ENCODE measurements at regions not wholly inside any gene's neighbourhood (a gene's known extent, or its start where the extent isn't known, plus 50 kb on each side); places are given as distances from the start of the nearest gene placed in this dataset.
"Not testable (repeated sequence)": the region's sequence is repeated elsewhere in the genome, so short reads cannot be mapped to it uniquely, and the experiment has no call there.

DNA sequence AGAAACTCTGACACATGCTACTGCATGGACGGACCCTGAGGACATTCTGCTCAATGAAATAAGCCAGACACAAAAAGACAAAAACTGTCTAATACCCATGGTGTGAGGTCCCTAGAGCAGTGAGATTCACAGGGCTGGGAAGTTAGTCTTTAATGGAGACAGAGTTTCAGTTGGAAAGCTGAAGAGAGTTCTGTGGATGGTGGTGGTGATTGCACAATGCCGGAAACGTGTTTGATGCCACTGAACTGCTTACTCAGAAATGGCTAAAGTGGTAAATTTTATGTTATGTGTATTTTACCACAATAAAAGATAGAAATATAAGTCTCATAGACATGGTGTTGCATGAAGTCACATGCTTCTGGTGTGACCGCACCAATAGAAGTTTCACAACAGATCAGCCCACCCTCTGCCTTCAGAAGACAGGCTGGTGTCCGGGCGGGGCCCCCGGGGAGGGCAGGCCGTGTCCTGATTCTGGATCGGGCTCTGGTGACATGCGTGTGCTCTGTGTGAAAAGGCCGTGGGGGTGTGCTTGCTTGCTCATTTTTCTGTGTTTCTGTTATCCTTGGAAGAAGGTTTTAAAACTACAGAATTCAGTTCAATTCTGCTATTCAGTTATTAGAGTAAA is 108.5 kb upstream of the ZNF469 start:
- DNase-seq: not testable (repeated sequence)

GRCh38 chr16:88274847-88275246 is 107.9 kb upstream of the ZNF469 start:
- no peak for DNase-seq

DNA sequence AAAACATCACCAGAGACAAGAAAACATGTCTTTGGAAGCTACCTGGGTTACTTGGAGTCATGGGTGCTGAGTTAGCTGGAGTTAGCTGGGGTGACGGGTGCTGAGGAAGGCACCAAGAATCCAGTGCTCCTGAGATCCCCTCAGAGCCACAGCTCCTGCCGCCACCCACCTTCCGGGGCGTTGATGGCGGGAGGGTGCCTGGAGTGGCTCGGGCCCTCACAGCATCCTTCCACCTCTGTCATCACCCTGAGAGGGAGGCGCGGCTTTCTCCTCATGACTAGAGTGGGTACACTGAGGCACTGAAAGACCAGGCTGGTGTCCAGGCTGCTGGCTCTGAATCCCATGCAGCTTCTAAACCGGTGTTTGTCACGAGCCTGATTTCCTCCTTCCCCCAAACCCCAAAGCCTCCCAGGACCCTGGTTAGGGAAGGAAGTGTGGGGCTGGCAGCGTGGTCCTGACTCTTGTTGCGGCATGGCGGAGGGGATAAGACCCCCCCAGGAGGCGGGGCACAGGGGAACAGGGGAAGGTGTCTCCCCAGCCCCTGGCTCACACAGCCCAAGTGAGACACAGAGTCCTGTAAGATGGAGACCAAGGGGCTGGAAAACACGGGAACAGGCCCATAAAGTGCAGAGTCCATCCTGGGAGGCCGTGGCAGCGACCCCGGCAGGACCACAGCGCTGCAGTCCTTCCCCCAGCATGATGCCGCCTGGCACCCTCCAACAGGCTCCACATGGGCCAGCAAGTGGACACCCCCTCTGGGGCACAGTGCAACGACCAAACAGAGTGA is 107.2 kb upstream of the ZNF469 start:
- not testable (repeated sequence) for DNase-seq

DNA sequence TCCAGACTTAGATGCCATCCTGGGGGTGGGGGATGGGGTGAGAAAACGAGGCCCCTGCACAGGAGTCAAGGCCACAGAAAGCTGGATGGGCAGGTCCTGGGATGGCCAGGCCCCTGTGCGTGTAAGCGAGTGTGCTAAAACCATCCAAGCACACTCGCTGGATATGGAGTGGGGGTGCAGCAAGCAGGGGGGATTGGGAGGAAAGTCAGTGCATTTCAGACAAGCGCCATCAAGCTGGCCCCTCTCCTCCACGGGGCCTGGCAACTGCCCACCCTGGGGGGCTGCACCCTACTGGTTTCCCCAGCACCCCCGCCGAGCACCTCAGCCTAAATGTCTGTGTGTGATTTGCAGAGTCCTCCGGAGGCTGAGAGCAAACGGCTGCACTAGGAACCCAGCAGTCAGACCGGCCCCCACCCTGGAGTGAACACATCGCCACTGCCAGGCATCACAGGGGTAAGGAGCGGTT is 106.6 kb upstream of the ZNF469 start:
- not testable (repeated sequence) for DNase-seq

- no peak for DNase-seq
Measured at GRCh38 chr16:88276591-88276990, 106.2 kb upstream of the ZNF469 start.

DNA sequence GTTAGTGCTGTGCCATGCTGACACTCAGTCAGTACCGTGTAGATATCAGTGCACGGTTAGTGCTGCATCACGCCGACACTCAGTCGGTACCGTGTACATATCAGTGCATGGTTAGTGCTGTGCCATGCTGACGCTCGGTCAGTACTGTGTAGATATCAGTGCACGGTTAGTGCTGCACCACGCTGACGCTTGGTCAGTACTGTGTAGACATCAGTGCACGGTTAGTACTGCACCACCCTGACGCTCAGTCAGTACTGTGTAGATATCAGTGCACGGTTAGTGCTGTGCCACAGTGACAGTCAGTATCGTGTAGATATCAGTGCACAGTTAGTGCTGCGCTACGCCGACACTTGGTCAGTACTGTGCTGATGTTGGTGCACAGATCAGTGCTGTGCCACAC is 102.8 kb upstream of the ZNF469 start:
- no peak for DNase-seq

- DNase-seq: no peak
Measured at GRCh38 chr16:88281858-88282563, 100.7 kb upstream of the ZNF469 start.

DNA sequence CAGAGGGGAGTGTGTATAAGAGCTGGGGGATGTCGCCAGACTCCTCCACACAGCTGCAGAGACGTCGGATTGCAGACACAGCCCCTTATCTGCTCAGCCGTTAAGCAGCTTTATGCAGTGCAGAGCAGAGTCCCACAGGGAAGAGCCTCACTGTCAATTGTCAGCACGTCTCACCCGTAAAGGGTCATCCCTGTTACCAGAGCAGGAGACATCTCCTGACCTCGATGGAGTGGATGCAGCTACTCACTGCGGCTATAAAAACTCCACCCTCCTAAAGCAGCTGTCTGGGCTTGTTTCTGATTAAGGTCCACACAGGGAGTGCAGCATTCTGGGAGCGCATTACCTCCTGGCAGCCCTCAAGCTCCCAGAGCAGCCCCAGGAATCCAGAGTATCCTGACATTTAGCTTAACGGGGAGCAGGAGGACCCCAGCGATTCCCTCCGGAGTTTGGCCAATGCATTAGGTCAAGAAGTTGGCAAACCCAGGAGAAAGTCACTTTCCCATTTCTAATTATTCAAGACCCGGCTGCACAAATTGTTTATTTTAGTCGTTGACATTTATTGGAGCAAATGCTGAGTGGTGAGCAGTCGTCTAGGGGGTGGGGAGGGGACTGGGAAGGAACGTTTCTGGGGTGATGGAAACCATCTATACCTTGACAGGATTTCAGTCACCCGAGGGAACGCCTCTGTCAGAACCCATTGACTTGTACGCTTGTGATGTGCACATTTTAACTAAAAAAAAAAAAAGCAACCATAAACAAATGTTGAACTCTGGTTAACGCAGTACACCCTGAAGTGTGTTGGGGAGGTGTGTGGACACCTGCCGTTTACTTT is 100.0 kb upstream of the ZNF469 start:
- DNase-seq: no peak

- no peak for DNase-seq
Measured at GRCh38 chr16:88283596-88283995, 99.2 kb upstream of the ZNF469 start.

DNA sequence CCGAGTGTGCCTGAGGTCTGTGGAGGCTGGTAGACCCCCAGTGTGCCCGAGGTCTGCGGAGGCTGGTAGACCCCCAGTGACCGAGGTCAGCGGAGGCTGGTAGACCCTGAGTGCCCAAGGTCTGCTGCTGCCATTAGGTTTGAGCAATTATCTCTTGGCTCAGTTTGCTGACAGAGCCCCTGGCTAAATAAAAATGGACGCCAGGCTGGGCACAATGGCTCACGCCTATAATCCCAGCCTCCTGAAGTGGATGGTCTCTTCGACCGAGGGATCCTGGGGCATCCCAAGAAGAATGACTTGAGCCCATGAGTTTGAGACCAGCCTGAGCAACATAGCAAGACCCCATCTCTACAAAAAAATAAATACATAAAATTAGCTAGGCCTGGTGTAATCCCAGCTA is 98.7 kb upstream of the ZNF469 start:
- DNase-seq: no peak

DNA sequence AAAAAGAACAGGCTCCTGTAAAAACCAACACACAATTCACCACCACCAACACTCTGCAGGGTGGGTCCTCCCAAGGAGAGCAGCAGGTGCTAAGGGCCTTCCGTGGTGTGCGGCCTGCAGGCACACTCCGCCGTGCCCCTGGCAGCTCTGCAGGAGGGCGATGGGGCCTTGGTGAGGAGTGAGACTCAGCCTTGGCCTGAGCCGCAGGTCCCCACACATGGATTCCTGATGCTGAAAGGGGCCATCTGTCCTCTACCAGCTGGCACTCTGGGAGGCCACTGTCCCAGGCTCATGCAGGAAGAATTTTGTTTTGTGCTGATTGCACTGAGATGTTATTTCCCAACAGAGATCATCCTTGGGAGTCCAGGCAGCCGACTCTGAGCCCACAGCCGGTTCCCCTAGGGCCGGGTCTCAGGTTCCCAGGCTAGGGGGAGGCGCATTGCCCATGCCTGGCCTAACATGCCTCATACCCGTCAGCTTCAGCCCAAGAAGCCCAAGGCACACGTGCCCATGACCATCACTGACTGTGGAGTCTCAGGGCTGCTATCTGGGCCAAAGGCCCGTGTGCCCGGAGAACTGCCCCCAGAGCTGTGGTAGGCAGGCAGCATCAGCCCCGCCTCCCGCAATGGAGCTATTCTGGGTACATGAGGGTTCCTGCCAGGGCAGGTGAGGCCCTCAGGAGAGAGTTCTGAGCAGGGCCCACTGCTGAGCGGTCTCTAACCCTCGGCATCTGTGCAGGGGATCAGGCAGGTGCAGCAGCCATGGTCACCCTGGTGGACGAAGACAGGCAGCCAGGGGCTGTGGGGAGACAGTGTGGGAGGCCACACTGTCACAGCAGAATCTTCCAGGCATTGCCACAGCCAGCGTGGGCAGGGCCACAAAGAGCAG is 97.9 kb upstream of the ZNF469 start:
- DNase-seq: no peak

DNA sequence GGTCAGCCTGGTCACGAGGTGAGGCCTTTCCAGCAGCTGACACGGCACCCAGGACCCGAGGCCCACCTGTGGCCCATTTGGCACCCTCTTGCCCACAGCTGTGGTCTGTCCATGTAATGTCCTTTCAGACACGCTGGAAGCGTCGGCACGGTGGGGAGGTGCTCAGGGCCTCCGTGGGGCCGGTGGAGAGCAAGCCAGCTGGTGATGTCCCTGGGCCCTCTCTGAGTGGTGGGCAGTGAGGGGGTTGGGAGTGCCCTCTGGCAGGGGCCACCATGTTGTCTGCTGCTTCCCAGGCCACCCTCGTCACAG is 97.3 kb upstream of the ZNF469 start:
- DNase-seq: no peak

DNA sequence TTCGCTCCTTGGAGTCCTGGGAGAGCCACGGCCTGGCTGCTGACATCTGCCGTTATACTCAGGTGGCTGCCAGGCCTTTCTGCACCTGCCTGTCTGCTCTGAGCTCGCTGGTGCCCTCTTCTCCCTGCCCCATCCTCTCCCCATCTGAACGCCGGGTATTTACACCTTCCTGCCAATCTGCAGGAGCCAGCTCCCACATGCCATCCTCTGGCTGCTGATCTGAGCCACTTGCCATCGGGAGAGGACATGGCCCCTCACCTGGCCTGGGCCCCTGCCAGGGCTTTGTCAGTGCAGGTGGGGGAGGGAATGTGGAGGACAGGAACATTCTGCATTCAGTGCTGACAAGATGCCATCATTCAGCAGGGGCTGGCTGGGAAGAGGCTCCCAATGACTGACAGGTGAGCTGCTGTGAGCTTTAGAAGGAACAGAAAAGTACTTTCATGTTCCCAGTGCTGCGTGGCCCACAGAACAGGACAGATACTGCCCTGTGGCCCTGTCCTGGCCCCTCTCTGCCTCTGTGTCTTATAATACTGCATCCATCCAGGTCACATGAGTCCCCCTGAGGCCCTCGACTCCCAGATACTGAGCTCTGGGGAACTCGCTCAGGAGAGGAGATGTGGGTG is 96.3 kb upstream of the ZNF469 start:
- DNase-seq: no peak

DNA sequence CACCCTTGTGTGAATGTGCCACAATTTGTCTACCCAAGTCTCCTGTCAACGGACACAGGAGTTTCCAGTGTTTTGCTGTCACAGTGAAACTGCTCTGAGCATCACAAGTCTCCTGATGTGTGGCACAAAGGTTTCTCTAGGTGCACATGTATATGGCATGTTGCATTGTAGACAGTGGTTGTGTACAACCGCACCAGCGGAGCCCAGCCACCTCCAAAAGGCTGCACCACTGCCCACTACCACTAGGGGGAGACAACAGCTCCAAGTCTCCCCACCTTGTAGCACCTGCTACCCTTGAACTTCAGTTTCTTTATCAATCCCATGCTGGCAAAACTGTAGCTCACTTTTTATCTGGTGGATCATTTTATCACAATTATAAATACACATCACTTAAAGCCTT is 95.5 kb upstream of the ZNF469 start:
- DNase-seq: no peak

DNA sequence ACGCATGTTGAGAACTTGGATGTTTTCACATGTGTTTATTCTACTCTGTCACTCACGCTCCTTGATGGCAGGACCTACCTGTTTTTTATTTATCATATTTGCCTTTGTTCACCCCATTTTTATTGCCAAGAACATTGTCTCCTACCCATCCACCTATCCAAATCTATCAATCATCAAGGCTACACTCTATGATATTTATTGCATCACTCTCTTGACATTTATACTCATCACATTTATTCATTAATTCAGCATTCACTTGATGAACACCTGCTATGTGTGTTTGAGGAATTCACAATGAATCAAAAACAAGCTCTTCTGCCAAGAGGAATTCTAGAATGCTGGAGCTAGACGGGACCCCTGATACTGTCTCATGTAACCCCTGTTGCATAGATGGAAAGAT is 94.5 kb upstream of the ZNF469 start:
- no peak for DNase-seq

DNA sequence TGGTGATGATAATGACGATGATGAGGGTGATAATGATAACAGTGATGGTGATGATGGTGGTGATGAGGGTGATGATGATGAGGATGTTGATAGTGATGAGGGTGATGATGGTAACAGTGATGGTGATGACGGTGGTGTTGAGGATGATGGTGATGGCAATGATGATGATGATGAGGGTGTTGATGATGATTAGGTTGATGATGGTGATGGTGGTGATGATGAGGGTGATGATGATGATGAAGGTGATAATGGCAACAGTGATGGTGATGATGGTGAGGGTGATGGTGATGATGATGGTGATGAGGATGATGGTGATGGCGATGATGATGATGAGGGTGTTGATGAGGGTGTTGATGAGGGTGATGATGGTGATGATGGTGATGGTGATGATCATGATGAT is 93.8 kb upstream of the ZNF469 start:
- no peak for DNase-seq

DNA sequence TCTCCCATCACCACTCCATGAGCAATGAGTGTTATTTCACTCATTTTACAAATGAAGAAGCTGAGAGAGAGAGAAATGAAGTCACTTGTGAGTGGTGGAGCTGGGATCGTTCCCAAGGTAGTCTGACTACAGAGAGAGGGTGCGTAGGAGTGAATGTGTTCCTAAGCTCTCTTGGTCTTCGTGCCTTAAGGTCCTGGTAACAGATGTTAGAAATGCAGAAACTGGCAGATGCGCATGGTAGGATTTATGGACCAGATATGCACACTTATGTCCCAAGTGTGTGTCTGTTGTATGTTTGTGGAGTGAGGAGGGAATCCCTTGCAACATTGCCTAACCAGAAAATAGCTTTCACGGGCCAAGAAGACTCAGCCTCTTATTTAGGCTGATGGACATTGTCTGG is 93.2 kb upstream of the ZNF469 start:
- DNase-seq: no peak

DNA sequence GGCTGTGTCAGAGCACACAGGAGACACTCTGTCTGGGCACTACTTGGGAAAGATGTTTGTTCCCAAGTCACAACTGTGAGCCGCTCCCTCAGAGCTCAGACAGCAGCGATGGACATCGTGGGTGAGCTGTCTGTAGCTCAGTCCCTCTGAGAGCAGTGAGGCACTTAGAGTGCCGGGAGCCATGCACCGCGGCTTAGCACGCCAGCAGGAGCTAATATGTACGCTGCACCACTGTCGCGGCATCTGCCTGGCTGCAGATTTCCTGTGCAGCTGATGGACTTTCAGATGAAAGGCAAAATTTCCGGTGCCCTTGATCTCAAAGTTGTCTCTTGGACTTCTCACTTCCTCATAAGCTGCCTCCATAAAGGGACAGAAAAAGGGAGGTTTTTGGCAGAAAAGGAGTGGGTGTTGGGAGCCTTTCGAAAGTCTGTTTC is 92.8 kb upstream of the ZNF469 start:
- no peak for DNase-seq

- DNase-seq: no peak
Measured at GRCh38 chr16:88290850-88291830, 91.6 kb upstream of the ZNF469 start.
